ENCODE measurements at regions not wholly inside any gene's neighbourhood (a gene's known extent, or its start where the extent isn't known, plus 50 kb on each side); places are given as distances from the start of the nearest gene placed in this dataset.

DNA sequence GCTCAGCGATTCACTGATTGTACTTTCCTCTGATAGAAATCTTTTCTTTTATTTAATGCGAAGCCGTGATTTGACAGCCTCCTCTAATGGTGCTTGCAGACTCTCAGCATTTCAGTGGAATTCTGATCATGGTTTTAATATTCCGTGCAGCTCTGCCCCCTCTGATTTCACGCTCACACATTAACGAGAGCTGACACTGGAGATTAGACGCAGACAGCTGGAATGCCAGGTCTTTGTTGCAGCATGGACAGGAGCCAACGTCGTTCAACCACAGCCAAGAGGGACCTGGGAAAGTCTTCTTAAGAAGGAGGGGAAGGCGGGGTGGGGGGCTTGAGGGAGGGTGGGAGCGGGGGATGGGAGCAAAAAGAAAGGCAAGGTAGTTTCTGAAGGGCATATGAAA, 186.4 kb downstream of the BLID start:
- peaks cover 8% of the 10 kb centered on the region for H4K20me1 ChIP-seq (ENCODE audit: low read depth)
- no peak overlapping the region for H3K9ac ChIP-seq
- peaks cover 37% of the 10 kb centered on the region for H3K4me1 Mint-ChIP-seq
- peaks cover 15% of the 10 kb centered on the region for H3F3A ChIP-seq (ENCODE audit: low read depth)
- H3K36me3 ChIP-seq, result no peaks in the 10 kb centered on the region
- H3K36me3 Mint-ChIP-seq, result no peaks in the 10 kb centered on the region
- peak; percentile 74 for DNase-seq (ENCODE audit: low spot score)
- H3K4me3 Mint-ChIP-seq, result no peak overlapping the region
- H3K9me3 Mint-ChIP-seq, result peaks cover 2% of the 10 kb centered on the region
- no peaks in the 10 kb centered on the region for H3K9me3 ChIP-seq (ENCODE audit: low read depth)
- TF ChIP-seq EZH2 (IDR thresholded peaks at IDR 0.05) (no peak), EZH2phosphoT487 (IDR thresholded peaks at IDR 0.05) (no peak)
- TF ChIP-seq, protein P1, sequence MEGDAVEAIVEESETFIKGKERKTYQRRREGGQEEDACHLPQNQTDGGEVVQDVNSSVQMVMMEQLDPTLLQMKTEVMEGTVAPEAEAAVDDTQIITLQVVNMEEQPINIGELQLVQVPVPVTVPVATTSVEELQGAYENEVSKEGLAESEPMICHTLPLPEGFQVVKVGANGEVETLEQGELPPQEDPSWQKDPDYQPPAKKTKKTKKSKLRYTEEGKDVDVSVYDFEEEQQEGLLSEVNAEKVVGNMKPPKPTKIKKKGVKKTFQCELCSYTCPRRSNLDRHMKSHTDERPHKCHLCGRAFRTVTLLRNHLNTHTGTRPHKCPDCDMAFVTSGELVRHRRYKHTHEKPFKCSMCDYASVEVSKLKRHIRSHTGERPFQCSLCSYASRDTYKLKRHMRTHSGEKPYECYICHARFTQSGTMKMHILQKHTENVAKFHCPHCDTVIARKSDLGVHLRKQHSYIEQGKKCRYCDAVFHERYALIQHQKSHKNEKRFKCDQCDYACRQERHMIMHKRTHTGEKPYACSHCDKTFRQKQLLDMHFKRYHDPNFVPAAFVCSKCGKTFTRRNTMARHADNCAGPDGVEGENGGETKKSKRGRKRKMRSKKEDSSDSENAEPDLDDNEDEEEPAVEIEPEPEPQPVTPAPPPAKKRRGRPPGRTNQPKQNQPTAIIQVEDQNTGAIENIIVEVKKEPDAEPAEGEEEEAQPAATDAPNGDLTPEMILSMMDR (IDR thresholded peaks at IDR 0.05), result no peak
- no peak overlapping the region for H2AFZ ChIP-seq (replicated peaks)
- H3K4me3 ChIP-seq, result peak overlapping the region; percentile 33
- no peak overlapping the region for H3K27ac ChIP-seq
- H3K79me2 ChIP-seq (ENCODE audit: low read depth), result no peaks in the 10 kb centered on the region
- peaks cover 11% of the 10 kb centered on the region for H3K27me3 ChIP-seq
- H3K27me3 Mint-ChIP-seq (ENCODE audit: insufficient read depth, low read depth), result peaks cover 2% of the 10 kb centered on the region
- no peak overlapping the region for H3K27ac Mint-ChIP-seq
- peaks cover 31% of the 10 kb centered on the region for H3K4me1 ChIP-seq
- H3K4me2 ChIP-seq, result peak overlapping the region; percentile 77

DNA sequence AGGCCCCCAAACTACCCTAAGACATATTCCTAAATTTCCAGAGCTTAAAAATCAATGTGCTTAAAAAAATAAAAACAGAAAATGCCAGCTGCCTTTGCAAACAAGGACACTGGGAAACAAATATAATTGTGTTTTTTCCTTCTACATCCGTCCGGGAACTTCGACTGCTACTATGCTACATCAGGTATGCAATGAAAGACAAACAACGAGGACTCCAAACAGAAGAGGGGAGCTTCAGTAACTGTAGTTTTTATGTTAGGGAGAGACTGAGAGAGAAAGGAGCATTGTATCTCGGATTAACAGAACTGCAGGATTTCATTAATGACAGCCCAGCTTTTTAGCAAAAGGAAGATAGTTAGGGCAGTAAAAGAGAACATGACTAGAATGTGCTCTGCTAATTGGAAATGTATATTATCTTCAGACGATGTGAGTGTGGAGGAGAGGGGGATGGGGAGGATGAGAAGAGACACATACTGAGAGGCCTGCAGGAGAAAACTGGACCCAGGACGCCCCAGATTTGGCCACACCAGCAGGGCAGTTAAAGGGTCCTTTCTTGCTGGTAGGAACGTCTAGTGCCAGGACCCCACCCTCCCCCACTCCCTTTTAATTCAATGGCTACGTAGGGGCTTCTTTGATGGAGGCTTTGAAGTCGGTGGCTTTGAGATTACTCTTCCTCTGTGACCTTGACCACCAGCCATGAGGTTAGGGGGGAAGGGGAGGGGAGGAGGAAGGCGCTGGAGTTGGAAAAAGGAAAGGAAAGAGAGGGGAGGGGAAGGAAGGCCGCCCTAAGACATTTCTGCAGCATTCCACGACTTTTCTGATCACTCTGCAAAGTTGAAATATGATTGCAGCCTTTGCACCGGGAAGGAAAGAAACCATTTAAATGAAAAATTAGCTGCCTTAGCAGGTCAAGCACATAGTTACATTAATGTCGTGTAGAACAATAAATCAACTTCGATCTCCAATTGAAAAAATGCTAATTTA, 187.1 kb downstream of the BLID start:
- Mint-ChIP-seq H3K27ac (no peak overlapping the region), H3K9me3 (peaks cover 2% of the 10 kb centered on the region), H3K4me1 (peaks cover 38% of the 10 kb centered on the region), H3K4me3 (no peak overlapping the region), H3K27me3 (ENCODE audit: insufficient read depth, low read depth) (peaks cover 2% of the 10 kb centered on the region), H3K36me3 (no peaks in the 10 kb centered on the region)
- H3K9ac ChIP-seq, result no peak overlapping the region
- peaks cover 31% of the 10 kb centered on the region for H3K4me1 ChIP-seq
- H4K20me1 ChIP-seq (ENCODE audit: low read depth), result peaks cover 8% of the 10 kb centered on the region
- no peaks in the 10 kb centered on the region for H3K9me3 ChIP-seq (ENCODE audit: low read depth)
- peak overlapping the region; percentile 33 for H3K4me3 ChIP-seq
- no peaks in the 10 kb centered on the region for H3K79me2 ChIP-seq (ENCODE audit: low read depth)
- H3K27ac ChIP-seq, result no peak overlapping the region
- TF ChIP-seq EZH2 (IDR thresholded peaks at IDR 0.05) (no peak), EZH2phosphoT487 (IDR thresholded peaks at IDR 0.05) (no peak)
- TF ChIP-seq, protein P1 (IDR thresholded peaks at IDR 0.05), result no peak
- peak overlapping the region; percentile 77 for H3K4me2 ChIP-seq
- peaks cover 11% of the 10 kb centered on the region for H3K27me3 ChIP-seq
- H3K36me3 ChIP-seq, result no peaks in the 10 kb centered on the region
- DNase-seq (ENCODE audit: low spot score), result peak; percentile 44
- peaks cover 15% of the 10 kb centered on the region for H3F3A ChIP-seq (ENCODE audit: low read depth)
- H2AFZ ChIP-seq (replicated peaks), result no peak overlapping the region

DNA sequence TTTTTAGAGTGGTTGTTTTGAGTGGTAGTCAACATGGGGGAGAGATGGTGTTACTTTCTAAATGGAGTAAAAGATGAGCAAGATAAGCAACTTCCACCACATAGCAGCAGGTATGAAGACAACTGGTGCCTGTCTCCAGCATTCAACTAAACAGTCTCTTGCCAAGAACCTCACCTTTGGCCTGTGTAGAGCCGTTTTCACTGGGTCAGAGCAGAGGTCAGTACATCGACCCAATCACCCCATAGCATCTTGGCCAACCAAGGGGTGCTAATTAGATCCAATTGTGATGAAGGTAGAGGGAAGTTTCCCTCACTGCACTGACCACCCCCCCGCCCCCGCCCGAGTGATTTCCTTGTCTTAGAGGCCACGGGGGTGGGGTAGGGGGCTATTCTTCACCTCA, 188.2 kb downstream of the BLID start:
- Mint-ChIP-seq H3K27ac (no peak overlapping the region), H3K4me3 (no peak overlapping the region), H3K9me3 (peaks cover 2% of the 10 kb centered on the region), H3K4me1 (peaks cover 31% of the 10 kb centered on the region), H3K27me3 (ENCODE audit: insufficient read depth, low read depth) (peaks cover 2% of the 10 kb centered on the region), H3K36me3 (no peaks in the 10 kb centered on the region)
- Histone ChIP-seq H2AFZ (replicated peaks) (no peak overlapping the region), H3K9ac (no peak overlapping the region), H3K79me2 (ENCODE audit: low read depth) (no peaks in the 10 kb centered on the region), H3K4me3 (no peak overlapping the region), H3K27me3 (peaks cover 11% of the 10 kb centered on the region), H3K4me2 (peak overlapping the region; percentile 77), H3F3A (ENCODE audit: low read depth) (peaks cover 15% of the 10 kb centered on the region), H4K20me1 (ENCODE audit: low read depth) (peaks cover 8% of the 10 kb centered on the region), H3K27ac (no peak overlapping the region), H3K36me3 (no peaks in the 10 kb centered on the region), H3K4me1 (peaks cover 31% of the 10 kb centered on the region), H3K9me3 (ENCODE audit: low read depth) (no peaks in the 10 kb centered on the region)
- TF ChIP-seq EZH2phosphoT487 (IDR thresholded peaks at IDR 0.05), result no peak
- TF ChIP-seq EZH2 (IDR thresholded peaks at IDR 0.05), result no peak
- TF ChIP-seq, protein P1 (IDR thresholded peaks at IDR 0.05), result no peak
- DNase-seq (ENCODE audit: low spot score), result no peak
